GM20000 (cell line): ENCODE measurements at regions not wholly inside any gene's neighbourhood (a gene's known extent, or its start where the extent isn't known, plus 50 kb on each side); places are given as distances from the start of the nearest gene placed in this dataset.

Experiments used
- DNase-seq: peaks from one replicate; pipeline ENCODE4 v3.0.0; 2012; ENCODE audit warnings: low spot score
- TF ChIP-seq, protein P1 (sequence below): IDR thresholded peaks from 2 replicates; pipeline ENCODE4 v1.5.1; 2012; ENCODE audit warnings: mild to moderate bottlenecking, control low read depth; ENCODE audit errors: extremely low read depth, missing control alignments

- TF ChIP-seq, protein P1, sequence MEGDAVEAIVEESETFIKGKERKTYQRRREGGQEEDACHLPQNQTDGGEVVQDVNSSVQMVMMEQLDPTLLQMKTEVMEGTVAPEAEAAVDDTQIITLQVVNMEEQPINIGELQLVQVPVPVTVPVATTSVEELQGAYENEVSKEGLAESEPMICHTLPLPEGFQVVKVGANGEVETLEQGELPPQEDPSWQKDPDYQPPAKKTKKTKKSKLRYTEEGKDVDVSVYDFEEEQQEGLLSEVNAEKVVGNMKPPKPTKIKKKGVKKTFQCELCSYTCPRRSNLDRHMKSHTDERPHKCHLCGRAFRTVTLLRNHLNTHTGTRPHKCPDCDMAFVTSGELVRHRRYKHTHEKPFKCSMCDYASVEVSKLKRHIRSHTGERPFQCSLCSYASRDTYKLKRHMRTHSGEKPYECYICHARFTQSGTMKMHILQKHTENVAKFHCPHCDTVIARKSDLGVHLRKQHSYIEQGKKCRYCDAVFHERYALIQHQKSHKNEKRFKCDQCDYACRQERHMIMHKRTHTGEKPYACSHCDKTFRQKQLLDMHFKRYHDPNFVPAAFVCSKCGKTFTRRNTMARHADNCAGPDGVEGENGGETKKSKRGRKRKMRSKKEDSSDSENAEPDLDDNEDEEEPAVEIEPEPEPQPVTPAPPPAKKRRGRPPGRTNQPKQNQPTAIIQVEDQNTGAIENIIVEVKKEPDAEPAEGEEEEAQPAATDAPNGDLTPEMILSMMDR: no peak
- no peak for DNase-seq
These were observed 61.4 kb upstream of the ADRA1B start for GRCh38 chr5:159854916-159855315.

DNA sequence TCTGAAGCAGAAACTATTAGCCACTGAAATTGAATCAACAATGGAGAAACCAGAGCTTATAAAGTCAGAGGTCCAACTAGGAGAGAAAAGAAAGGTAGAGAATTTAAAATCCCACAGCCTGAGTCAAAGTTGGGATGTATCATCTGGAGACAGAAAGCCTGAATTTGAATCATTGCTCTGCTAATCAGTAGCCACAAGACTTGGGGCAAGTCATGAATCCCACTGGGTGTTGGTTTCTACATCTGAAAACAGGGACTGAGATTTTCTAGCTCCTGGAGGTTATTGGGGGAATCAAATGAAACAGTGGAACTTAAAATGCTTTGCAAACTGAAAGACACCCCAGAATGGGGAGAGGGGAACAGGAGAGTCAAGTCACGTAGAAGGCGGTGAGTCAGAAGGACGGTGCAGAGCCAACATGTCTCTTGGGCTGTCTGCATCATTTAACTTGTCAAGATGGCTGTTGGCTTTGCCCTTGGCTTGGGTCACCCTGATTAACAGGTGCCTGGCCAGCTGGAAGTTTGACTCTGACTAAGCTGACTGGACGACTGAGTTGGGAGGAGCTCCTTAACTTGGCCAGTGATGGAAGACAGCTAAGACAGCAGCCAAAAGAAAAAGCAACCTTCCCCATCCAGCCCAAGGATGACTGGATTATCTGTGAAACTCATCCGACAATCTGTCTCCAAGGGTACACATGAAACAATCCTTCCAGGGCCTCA, 60.6 kb upstream of the ADRA1B start:
- DNase-seq: no peak
- TF ChIP-seq, protein P1: no peak

DNA sequence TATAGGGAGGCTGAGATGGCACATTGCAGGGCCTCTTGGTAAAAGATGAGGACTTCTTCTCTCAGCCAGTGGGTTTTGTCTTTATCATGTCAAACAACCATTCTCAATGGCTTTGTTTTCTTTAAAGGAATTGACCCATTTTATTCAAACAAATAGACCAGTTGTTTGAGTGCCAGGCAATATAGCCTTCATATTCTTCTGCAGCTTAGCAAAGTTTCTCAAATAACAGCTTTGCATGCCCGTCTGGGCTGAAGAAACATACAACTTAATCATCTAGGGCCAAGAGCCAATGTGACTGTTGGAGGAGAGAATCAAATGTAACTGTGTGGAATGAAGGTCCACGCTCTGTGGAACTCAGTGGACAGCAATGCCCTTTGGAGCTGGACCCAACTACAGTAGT, 57.4 kb upstream of the ADRA1B start:
- DNase-seq: no peak
- TF ChIP-seq, protein P1: no peak

- TF ChIP-seq, protein P1: no peak
- no peak for DNase-seq
These were observed 55.2 kb upstream of the ADRA1B start for GRCh38 chr5:159861086-159861485.

DNA sequence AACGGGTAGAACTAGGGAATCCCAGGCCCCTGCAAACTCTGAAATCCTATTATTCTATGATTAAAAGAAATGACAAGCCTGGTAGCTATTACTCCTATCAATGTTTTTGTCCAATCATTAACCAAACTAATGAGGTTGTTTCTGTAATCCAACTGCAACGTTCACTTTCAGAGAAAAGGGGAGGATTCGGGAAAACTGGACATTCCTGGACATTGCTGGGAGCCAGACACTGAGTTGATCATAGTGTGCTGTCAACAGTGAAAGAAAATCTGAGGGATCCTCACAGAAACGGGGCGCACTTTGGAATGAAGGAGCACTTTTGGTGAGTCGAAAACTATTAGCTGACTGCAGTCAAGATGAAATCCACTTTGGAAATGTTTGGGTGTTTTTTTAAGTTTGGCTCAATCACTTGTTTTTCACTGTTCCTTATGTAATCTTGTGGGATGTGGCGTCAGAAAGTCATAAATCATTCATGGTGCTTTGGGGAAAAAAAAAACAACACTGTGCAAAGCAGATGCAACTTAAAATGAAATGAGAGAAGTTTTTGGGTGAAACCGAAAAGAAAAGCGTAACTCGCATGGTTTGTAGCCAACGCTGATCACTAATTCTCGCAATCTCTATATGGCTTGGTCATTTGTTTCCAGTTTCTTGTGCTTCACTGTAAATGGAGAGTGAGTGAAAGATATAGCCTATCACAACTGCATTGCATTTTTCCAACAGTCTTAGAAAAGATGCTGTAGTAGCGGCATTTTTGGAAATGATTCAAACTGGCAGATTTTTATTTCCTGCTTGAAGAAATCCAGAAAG, 51.2 kb upstream of the ADRA1B start:
- TF ChIP-seq, protein P1: no peak
- DNase-seq: peak; percentile 39

- DNase-seq: no peak
- TF ChIP-seq, protein P1: no peak
These were observed 50.2 kb upstream of the ADRA1B start for GRCh38 chr5:159866093-159866492.
